SU-DHL-6 (cell line): ENCODE measurements at regions not wholly inside any gene's neighbourhood (a gene's known extent, or its start where the extent isn't known, plus 50 kb on each side); places are given as distances from the start of the nearest gene placed in this dataset.
"Not testable (repeated sequence)": the region's sequence is repeated elsewhere in the genome, so short reads cannot be mapped to it uniquely, and the experiment has no call there.

Experiments used
- EZH2phosphoT487 ChIP-seq: fragments of 200-600 bp; sonication (generic), shearing (Covaris generic); conservative IDR thresholded peaks from 2 replicates; pipeline ENCODE4 v1.6.1; 2018; ENCODE audit warnings: mild to moderate bottlenecking, antibody characterized with exemption, low read length, moderate library complexity, mixed read lengths
- TF ChIP-seq, protein P1 (sequence below): fragments of 200-600 bp; sonication (generic); IDR thresholded peaks from one replicate; pipeline ENCODE4 v1.5.1; 2017; ENCODE audit warnings: antibody characterized with exemption, mild to moderate bottlenecking, low read length, moderate library complexity; ENCODE audit not compliant: insufficient read depth, poor library complexity, severe bottlenecking

DNA sequence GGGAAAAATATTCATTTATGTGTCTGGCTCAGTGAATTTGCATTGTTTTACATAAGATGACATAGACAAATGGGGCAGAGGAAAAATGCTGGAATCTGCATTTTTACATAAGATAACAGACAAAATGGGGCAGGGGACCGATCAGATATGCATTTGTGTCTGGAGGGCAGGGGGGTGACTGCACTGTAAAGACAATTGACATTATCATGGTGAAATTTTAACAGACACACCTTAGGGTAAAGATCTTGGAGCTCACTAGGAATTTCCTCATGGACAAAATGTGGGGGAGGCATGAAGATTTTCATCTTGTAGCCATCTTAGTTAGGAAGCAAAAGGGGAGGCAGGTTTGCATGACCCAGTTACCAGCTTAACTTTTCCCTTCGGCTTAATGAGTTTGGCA is 51.4 kb upstream of the GOLGA8O start:
- TF ChIP-seq, protein P1, sequence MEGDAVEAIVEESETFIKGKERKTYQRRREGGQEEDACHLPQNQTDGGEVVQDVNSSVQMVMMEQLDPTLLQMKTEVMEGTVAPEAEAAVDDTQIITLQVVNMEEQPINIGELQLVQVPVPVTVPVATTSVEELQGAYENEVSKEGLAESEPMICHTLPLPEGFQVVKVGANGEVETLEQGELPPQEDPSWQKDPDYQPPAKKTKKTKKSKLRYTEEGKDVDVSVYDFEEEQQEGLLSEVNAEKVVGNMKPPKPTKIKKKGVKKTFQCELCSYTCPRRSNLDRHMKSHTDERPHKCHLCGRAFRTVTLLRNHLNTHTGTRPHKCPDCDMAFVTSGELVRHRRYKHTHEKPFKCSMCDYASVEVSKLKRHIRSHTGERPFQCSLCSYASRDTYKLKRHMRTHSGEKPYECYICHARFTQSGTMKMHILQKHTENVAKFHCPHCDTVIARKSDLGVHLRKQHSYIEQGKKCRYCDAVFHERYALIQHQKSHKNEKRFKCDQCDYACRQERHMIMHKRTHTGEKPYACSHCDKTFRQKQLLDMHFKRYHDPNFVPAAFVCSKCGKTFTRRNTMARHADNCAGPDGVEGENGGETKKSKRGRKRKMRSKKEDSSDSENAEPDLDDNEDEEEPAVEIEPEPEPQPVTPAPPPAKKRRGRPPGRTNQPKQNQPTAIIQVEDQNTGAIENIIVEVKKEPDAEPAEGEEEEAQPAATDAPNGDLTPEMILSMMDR = not testable (repeated sequence)
- TF ChIP-seq EZH2phosphoT487 = not testable (repeated sequence)
